Stimulated activated CD8-positive, alpha-beta memory T cell treated with anti-CD3 and anti-CD28 coated beads, Interleukin-4, amount 100 ng/mL, for 48 hours (primary cell): ENCODE measurements at regions not wholly inside any gene's neighbourhood (a gene's known extent, or its start where the extent isn't known, plus 50 kb on each side); places are given as distances from the start of the nearest gene placed in this dataset.

Experiments used
- DNase-seq: peaks from one replicate; pipeline ENCODE4 v3.0.0-alpha.2; 2020

DNA sequence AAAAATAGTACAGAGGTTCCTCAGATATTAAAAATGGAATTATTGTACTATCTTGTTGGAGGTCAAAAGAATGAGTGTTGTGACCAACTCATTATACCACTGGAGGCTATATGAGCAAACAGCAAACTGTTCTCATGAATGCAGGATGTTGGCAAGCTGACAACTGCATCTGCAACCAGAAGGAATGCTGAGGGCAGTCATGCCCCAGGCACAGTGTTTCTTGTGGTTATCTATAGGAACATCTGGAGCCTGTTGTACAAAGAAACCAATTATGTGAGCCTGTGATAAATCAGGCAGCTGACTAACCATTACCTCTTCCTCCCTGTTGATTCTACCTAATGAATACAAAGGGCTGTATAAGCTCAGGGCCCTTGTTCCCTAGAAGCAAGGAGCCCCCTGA lies 2057.1 kb downstream of the TP53TG3F start:
- no peak for DNase-seq

DNA sequence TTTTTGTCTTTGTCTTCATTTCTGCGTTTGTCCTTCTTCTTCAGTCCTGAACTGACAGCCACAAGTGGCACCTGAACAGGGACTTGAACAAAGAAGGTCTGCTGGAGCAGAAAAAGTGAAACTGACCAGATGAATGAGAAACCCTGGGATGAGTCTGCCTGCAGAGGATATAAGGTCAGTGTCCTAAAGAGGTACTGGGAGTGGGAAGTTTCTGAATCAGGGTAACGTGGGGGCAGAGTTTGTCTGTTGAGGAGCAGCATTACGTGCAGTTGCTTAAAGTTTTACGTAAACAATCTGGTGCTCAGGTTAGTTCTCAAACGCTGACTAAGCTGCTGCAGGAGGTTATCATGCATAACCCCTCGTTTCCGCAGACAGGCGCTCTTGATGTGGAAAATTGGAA lies 2057.6 kb downstream of the TP53TG3F start:
- DNase-seq, result no peak

DNA sequence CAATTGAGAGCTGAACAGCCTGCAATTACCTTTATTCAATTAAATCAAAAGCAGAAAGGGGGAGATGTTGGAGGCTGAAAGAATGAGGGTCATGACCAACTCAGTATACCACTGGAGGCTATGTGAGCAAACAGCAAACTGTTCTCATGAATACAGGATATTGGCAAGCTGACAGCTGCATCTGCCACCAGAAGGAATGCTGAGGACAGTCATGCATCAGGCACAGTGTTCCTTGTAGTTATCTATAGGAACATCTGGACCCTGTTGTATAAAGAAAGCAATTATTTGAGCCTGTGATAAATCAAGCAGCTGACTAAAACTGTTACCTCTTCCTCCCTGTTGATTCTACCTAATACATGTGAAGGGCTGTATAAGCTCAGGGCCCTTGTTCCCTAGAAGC lies 2064.6 kb downstream of the TP53TG3F start:
- no peak for DNase-seq

DNA sequence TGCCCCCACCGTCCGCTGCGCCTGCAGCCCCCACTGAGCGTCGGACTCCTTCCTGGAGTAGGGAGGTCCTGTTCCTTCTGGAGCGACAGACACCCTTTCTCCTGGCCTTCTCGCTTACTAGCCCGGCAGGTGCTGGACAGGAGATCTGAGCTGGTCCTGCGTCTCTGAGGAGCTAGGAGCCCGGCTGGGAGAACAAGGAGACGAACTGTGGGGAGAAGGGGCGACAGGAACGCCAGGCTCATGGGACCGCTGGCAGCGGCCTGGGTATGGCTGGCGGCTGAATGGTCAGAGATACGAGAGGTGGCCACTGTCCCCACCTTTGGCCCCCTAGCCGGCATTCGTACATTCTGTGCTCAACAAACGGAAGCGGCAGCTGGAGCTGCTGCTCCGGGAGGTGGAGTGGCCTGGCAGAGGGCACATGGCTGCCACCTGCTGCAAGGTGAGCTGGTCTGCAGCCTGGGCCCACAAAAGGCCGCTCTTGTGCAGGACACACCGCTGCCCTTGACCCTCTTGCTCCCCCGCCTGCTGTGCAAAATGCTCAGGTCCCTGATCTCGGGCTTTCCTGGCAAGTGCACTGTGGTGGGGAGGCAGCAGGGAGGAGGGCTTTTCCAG lies 2066.7 kb downstream of the TP53TG3F start:
- DNase-seq, result no peak

DNA sequence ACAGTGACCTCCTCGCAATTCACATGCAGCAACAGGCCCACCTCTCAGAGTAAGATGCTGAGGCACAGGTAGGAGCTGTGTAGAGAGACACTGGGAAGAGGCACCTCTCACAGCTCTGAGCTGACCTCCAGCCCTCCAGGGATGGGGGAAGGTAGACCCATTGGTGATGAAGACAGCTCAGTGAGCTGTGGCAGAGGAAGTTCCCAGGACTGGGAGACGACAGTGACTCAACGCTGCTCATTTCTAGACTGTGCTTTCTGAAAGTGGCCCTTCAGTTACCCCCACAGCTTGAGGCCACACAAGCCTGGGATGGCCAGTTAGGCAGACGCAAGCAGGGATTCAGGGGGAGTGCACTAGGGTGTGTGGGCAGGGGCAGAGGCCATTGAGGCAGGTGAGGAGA lies 2073.2 kb downstream of the TP53TG3F start:
- no peak for DNase-seq

DNA sequence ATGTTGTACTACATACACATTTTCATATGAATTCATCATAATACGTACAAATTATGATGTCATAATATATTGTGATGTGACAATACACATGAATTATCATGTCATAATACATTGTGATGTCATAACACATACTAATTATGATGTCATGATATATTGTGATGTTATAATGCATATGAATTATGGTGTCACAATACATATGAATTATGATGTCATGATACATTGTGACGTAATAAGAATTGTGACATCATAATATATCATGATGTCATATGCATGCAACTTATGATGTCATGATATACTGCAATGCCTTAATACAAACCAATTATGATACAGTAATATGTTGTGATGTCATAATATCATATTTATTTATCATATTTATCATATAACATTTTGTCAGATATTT lies 2074.3 kb downstream of the TP53TG3F start:
- no peak for DNase-seq

DNA sequence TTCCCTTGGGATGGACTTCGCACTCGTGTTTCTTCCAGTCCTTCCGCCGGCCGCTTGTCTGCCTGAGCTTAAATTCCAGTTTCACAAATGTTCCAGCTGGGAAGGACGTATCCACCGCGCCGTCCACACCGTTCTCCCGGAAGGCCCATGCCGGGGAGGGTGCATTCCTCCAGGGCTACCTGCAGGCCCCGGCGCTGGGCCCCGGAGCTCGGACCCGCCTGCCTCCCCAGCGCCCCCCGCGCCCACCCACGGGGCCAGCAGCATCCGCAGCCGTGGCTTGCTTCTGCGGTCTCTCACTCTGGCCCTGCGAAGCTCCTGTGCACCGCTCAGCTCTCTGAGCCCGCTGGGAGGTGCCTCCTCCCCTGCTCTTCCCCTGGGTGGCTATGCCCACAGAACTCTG lies 2084.1 kb downstream of the TP53TG3F start:
- DNase-seq, result no peak

DNA sequence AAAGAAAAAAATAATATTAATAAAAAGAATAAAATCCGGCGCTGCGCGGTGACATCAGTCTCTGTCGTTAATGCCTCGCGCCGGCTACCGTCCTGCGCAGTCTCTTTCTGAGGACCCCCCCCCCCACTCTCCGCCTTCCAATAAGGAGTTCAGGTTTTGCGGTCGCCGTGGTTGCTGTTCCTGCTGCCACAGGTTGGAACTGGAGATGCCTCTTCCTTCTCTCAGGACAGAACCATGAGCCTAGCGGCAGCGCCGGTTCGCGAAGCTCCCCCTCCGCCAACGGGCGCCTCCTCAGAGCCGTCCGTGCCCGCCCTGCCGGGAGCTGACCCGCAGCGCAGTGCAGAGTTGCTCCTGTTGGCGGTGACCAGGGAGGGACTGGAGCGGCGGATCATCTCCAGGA lies 2093.4 kb downstream of the TP53TG3F start:
- no peak for DNase-seq

DNA sequence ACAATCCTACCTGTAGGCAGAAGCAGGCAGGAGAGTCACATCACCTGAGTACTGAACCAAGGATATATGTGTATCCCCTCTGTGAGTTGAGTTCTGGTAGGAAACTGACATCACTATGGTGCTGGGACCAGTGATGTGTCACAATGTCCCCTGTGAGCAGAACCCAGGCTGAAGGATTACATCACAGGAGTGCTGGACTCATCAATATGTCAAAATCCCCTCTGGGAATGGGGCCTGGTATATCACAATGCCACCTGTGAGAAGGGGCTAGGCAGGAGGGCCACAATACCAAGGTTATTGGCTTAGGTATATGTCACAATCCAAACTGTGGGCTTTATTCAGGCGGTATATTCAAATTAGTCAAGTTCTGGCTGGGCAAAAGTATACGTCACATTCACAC lies 2098.3 kb downstream of the TP53TG3F start:
- DNase-seq, result no peak

DNA sequence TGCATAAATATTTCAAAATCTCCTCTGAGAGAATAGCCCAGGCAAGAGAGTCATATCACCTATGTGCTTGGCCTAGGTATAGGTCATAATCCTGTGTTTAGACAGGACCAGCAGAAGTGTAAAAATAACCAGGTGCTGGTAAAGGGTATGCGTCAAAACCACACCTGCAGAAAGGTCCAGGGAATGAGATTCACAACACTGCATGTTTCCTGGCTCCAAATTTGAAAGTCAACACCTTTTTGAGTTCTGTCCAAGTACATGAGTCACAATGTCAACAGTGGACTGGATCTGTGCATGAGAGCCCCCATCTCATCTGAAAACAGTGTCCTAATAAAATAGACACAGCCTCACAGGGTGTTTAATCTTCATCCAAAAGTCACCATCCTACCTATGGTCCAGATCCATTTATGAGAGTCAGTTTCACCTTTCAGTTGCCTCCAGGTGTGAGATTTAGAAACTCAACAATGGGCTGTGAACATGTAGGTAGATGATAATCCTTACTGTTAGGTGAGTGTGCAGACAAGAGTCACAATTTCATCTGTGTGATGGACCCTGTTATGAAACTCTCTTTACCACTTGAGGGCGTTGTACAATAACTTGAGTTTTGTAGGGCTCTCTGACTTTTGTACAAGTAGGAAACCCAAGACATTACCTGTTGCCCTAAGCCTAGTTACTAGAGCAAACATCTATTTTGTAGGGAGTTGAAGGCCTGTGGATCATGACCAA lies 2100.7 kb downstream of the TP53TG3F start:
- DNase-seq, result no peak

DNA sequence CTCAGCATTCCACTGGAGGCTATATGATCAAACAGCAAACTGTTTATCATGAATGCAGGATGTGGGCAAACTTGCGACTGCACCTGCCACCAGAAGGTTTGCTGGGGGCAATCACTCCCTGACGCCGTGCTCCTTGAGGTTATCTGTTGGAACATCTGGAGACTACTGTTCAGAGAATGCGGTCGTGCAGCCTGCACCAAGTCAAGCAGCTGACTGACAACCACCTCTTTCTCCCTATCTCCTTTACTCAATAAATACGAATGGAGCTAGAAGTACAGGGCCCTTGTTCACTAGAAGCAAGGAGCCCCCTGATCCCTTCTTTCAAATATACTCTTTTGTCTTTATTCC lies 2101.2 kb downstream of the TP53TG3F start:
- no peak for DNase-seq

DNA sequence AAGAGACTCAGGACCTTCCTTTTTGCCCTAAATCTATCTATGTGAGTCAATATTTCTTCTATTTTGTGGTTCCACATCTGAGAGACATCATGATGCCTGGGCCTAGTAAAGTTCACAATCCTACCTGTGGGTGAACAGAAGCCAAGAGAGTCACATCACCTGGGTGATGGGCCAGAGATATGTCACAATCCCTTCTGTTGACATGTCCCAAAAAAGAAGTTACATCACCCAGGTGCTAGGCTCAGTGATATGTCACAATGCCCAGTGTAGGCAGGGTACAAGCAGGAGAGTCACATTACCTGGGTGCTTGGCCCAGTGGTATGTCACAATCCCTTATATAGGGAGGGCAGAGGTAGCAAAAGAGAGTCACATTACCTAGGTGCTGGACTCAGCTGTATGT lies 2101.9 kb downstream of the TP53TG3F start:
- DNase-seq, result no peak

DNA sequence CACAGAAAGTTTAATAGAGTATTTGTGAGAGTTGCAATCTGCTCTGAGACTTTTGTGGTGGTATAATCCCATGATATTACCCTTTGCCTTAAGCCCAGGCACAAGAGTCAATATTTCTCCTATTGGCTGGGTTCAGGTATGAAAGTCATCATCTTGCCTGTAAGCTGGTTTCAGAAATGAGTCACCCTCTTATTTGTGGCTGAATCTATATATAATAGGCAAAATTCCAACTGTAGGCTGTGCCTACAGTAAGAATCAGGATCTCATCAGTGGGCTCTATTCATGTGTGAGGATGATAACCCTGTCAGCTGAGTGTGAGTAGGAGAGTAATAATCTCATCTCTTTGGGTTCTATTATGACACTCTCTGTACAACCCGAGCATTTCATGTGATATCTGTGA lies 2103.1 kb downstream of the TP53TG3F start:
- DNase-seq, result no peak

DNA sequence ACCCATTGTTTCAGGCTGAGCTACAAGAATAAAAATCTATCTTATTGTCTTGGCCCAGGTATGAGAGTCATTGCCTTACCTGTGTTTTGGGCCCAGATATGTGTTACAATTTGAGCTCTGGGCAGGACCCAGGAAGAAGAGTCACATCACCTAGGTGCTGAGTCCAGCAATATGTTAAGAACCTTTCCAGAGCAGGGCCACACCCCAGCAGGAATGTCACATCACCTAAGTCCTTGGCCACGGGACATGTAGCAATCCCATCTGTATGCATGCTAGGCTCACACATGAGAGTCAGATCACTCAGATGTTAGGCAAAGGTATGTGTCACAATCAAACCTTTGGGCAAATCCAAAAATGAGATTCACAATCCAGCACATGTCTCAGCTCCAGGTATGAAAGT lies 2103.5 kb downstream of the TP53TG3F start:
- DNase-seq, result no peak

DNA sequence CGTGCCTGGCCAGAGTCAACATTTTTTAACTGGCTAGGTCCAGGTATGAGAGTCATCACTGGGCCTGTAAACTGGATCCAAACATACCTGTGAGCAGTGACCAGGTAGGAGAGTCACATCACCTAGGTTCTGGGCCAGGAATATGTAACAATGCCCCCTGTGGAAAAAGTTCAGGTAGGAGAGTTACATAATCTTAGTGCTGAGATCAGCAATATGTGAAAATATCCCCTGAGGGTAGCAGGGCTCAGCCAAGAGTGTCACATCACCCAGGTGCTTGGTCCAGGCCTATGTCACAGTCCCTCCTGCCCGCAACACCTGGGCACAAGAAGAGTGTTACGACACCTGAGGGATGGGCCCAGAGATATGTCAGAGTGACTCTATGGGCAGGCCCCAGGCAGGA lies 2104.7 kb downstream of the TP53TG3F start:
- DNase-seq, result no peak

DNA sequence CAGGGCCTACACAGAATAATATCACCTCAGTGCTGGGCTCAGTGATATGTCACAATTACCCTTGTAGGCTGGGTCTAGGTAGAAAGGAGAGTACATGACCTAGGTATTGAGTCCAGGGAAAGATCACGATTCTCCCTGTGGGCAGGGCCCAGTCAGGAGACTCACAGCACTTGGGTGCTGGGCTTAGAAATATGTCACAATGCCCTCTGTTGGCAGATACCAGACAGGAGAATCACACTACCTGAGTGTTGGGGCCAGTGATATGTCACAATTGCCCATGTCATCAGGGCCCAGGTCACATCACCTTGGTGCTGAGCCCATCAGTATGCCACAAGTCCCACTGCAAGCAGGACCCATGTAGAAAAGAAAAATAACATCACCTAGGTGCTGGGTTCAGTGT lies 2105.5 kb downstream of the TP53TG3F start:
- DNase-seq, result no peak

DNA sequence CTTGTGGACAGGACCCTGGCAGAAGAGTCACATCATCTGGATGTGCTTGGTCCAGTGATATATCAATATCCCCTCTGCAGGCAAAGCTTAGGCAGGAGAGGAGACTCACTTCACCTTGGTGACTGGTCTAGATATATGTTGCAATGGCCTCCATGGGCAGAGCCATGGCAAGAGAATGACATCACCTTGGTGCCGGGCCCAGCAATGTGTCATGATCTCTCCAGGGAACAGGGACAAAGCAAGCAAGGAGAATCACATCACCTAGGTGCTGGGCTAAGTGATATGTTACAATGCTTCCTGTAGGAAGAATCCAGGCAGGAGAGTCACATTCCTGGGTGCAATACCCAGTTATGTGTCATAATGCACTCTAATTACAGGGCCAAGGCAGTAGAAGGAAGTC lies 2106.2 kb downstream of the TP53TG3F start:
- no peak for DNase-seq

DNA sequence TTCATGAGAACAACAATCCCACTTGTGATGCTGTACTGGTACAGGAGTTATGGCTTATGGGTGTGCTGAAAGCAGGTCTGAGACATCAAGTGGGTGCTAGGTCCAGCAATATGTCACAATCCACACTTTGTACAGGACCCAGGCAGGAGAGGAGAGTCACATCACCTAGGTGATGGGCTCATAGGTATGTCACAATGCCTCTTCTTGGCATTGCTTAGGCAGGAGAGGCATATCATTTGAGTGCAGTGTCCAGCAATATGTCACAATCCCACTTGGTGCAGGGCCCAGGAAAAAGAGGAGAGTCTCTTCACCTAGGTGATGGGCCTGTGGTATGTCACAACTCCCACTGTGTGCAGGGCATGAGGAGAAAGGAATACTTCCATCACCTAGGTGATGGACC lies 2110.0 kb downstream of the TP53TG3F start:
- DNase-seq, result no peak

DNA sequence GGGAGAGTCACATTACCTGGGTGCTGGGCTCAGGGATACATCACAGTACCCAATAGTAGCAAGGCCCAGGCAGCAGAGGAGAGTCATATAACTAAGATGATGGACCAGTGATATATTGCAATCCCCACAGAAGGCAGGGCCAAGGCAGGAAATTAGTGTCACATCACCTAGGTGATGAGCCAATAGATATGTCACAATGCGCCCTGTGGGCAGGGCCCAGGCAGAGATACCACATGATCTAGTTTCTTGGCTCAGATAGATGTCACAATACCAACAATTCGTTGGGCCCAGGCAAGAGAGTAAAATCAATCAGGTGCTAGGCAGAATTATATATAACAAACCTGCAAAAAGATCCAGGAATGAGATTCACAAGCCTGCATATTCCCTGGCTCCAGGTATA lies 2111.5 kb downstream of the TP53TG3F start:
- no peak for DNase-seq

DNA sequence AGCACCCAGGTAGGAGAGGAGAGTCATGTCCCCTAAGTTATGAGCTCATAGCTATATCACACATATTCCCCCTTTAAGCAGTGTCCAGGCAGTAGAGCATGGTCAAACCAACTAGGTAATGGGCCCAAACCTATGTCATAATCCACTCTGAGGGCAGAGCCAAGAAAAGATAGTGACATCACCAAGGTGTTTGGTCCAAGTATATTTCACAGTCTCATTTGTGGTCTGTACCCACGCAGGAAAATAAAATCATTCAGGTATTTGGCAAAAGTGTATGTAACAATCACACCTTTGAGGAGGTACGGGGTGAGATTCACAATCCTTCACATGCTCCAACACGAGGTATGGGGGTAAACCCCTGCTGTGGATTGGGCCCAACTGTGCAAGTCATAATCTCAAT lies 2112.8 kb downstream of the TP53TG3F start:
- no peak for DNase-seq

DNA sequence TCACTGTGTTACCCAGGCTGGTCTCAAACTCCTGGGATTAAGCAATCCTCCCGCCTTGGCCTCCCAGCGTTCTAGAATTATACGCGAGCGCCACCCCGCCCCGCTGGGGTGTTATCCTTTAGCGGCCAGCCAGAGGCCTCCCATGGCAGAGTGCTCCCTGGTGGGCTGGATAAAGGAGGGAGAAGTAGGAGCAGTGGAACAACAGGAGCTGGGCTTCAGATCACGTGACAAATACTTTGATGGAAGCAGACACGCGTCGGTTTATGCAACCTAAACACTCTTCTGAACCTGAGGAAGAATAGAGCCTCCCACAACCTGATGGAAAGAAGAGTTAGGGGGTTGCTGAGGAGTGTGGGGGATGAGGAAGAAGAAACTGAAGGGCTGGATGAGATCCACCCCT lies 2114.0 kb downstream of the TP53TG3F start:
- no peak for DNase-seq

DNA sequence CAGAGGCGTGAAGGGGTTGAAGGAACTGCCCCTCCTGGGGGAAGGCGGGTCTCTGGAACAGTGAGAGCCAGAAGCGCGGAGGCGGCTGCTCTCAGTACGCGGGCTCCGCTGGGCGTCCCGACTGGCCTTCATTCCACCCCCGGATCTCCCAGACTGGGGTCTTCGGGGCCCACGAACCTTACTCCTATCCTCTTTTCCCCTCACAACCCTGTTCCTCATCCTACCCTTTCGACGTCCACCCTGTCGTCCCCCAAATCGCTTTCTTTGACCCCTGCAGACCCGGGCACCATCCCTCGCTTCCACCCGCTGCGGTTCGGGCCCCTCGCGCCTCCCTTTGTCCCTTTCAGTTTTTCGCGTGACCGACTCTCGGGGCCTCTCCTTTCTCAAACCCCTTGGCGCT lies 2114.6 kb downstream of the TP53TG3F start:
- DNase-seq, result no peak

DNA sequence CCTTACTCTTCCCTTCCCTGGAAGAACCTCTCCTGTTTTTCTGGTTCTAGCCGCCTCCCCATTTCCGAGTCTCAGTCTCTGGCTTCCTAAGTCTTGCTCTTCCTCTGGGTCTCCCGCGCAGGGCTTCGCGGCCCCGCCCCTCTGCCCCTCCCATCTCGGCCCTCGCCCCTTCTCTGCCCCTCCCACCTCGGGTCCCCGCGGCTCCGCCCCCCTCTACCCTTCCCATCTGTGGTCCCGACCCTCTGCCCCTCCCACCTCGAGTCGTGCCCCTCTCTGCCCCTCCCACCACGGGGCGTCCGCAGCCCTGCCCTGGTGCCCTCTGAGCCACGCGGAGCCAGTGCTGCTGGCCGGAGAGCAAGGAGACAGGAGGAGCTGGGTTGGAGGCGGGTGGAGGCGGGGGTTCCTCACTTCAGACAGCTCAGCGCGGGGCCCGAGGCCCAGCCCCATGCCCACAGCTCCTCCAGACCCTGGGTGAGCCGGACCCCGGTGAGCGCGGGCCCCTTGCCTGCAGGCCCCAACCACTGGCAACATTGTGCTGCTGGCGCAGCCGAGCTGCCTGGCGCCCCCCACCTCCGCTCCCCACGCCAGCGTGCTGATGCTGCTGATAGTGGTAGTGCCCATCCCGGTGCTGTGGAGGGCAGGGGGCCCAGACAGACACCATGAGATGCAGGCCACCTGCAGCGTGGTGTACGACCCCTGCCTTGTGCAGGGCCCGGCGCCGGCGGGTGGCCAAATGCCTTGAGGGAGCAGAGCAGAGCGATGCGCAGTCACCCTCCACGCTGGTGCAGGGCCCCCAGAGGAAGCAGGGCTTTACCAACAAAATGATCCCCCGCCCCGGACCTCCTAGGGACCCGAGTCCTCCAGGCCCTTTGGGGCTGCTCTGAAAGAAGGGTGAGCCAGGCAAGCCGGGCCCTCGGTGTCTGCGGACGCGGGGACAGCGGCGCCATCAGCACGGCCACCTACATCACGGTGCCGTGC lies 2115.3 kb downstream of the TP53TG3F start:
- DNase-seq, result no peak

DNA sequence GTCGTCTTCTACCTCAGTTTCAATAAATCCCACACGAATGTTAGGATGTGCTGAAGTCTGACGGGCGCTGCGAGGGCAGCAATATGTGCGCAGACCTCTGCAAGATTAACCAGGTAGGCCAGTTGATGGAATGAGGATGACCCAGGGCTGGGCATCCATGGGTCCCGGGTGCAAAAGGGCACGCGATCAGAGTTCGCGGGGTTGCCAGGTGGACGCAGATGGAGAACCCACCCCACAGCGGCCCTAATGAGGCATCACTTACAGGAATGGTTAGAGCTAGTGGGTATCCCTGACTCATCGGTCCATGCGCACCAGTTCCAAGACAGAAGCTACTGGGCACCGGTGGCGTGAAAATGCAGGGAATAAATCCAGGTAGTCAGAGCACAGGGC lies 2116.0 kb downstream of the TP53TG3F start:
- DNase-seq, result no peak
